Keratinocyte (primary cell): ENCODE measurements at regions not wholly inside any gene's neighbourhood (a gene's known extent, or its start where the extent isn't known, plus 50 kb on each side); places are given as distances from the start of the nearest gene placed in this dataset.

Experiments
- DNase-seq: peaks from one replicate; pipeline ENCODE4 v3.0.0-alpha.2; 2011; ENCODE audit warnings: low read depth, missing footprints, low spot score
- FAIRE-seq: peaks from 2 replicates; lab custom pipeline; 2011; peaks lifted over from hg19 to GRCh38; lab: Jason Lieb, UNC
- H2AFZ ChIP-seq: 2 replicates; pipeline ENCODE4 v1.6.0; 2012; ENCODE audit warnings: low read length, control low read depth, inconsistent platforms; ENCODE audit not compliant: control insufficient read depth
- H3K27ac ChIP-seq: 2 replicates; pipeline ENCODE4 v1.5.1; 2011; ENCODE audit warnings: low read length; ENCODE audit not compliant: control insufficient read depth, insufficient read depth
- H3K27me3 ChIP-seq: 3 replicates; pipeline ENCODE4 v1.6.0; 2011; ENCODE audit warnings: low read length; ENCODE audit not compliant: control insufficient read depth, insufficient read depth; ENCODE audit errors: extremely low read depth
- H3K36me3 ChIP-seq, 2 experiments: 2 replicates in 1 of 2; 3 replicates in 1 of 2; pipeline ENCODE4 v1.5.1; 2011; ENCODE audit warnings: low read length in 2 of 2, mild to moderate bottlenecking in 1 of 2; ENCODE audit not compliant: control insufficient read depth in 2 of 2, insufficient read depth in 2 of 2; ENCODE audit errors: extremely low read depth in 1 of 2
- H3K4me1 ChIP-seq: 3 replicates; pipeline ENCODE4 v1.5.1; 2011; ENCODE audit warnings: low read length; ENCODE audit not compliant: control insufficient read depth, insufficient read depth; ENCODE audit errors: extremely low read depth
- H3K4me2 ChIP-seq: 3 replicates; pipeline ENCODE4 v1.6.0; 2011; ENCODE audit warnings: low read depth, low read length; ENCODE audit not compliant: control insufficient read depth, insufficient read depth; ENCODE audit errors: extremely low read depth
- H3K4me3 ChIP-seq, 3 experiments: fragments of 200-600 bp in 1 of 3; sonication (generic) in 1 of 3; 2 replicates in 2 of 3; 3 replicates in 1 of 3; pipeline ENCODE4 v1.5.1; 2011 to 2016; ENCODE audit warnings: low read length in 3 of 3, mild to moderate bottlenecking in 3 of 3, control low read depth in 2 of 3, inconsistent platforms in 1 of 3, low read depth in 1 of 3, mixed read lengths in 1 of 3, mixed run types in 1 of 3, moderate library complexity in 1 of 3; ENCODE audit not compliant: control insufficient read depth in 2 of 3, insufficient read depth in 2 of 3; ENCODE audit errors: extremely low read depth in 1 of 3
- H3K79me2 ChIP-seq: 2 replicates; pipeline ENCODE4 v1.6.0; 2012; ENCODE audit warnings: low read length; ENCODE audit not compliant: control insufficient read depth, insufficient read depth
- H3K9ac ChIP-seq: 3 replicates; pipeline ENCODE4 v1.6.0; 2011; ENCODE audit warnings: low read length; ENCODE audit not compliant: control insufficient read depth, insufficient read depth; ENCODE audit errors: extremely low read depth
- H3K9me1 ChIP-seq: 3 replicates; pipeline ENCODE4 v1.6.0; 2011; ENCODE audit warnings: low read length; ENCODE audit not compliant: control insufficient read depth, insufficient read depth; ENCODE audit errors: extremely low read depth
- H3K9me3 ChIP-seq: 2 replicates; pipeline ENCODE4 v1.5.1; 2012; ENCODE audit warnings: low read depth, low read length; ENCODE audit not compliant: control insufficient read depth
- H4K20me1 ChIP-seq: 3 replicates; pipeline ENCODE4 v1.6.0; 2011; ENCODE audit warnings: low read length; ENCODE audit not compliant: control insufficient read depth, insufficient read depth; ENCODE audit errors: extremely low read depth
- CTCF ChIP-seq, 3 experiments: IDR thresholded peaks in 1 of 3; conservative IDR thresholded peaks in 1 of 3; optimal IDR thresholded peaks in 1 of 3; 2 replicates in 2 of 3; 3 replicates in 1 of 3; pipeline versions ENCODE3 to v1.5.1; 2011; ENCODE audit warnings: low read length in 3 of 3, mild to moderate bottlenecking in 3 of 3, moderate library complexity in 2 of 3, control low read depth in 1 of 3, inconsistent platforms in 1 of 3; ENCODE audit not compliant: insufficient read depth in 2 of 3; ENCODE audit errors: extremely low read depth in 1 of 3
- EZH2 ChIP-seq: IDR thresholded peaks from one replicate; pipeline ENCODE4 v1.6.1; 2012; ENCODE audit warnings: inconsistent platforms, mild to moderate bottlenecking, low read length, moderate library complexity
- dilution Hi-C: fragments of 300-500 bp; cut with MboI; formaldehyde crosslinking; loops from one replicate; pipeline ENCODE4 v1.7.0; 2020; ENCODE audit warnings: low sequenced_read_pairs; ENCODE audit not compliant: extremely low pct_ligation_motif_present

- H3K4me2 ChIP-seq = no peak overlapping the region
Observed at GRCh38 chr3:101081999-101082398, 88.8 kb upstream of the ABI3BP start.

GRCh38 chr3:101081446-101081845 lies 88.2 kb upstream of the ABI3BP start:
- no peak for TF ChIP-seq EZH2
- TF ChIP-seq CTCF (optimal IDR thresholded peaks at IDR 0.05 in 1 of 3, IDR thresholded peaks at IDR 0.05 in 1 of 3, conservative IDR thresholded peaks at IDR 0.05 in 1 of 3; ENCODE audit: extremely low read depth in 1 of 3, insufficient read depth in 2 of 3, low read length in 3 of 3) = no peak
- no peaks in the 10 kb centered on the region for H3K9me1 ChIP-seq
- no peak overlapping the region for H2AFZ ChIP-seq
- H3K27ac ChIP-seq = no peak overlapping the region
- no peaks in the 10 kb centered on the region for H3K9me3 ChIP-seq
- no peaks in the 10 kb centered on the region for H3K79me2 ChIP-seq
- no peak overlapping the region for H3K4me2 ChIP-seq
- no peaks in the 10 kb centered on the region for H3K36me3 ChIP-seq
- DNase-seq (no peak), FAIRE-seq (no peak)
- H4K20me1 ChIP-seq = no peaks in the 10 kb centered on the region
- H3K4me3 ChIP-seq = no peak overlapping the region
- no peaks in the 10 kb centered on the region for H3K4me1 ChIP-seq
- no peaks in the 10 kb centered on the region for H3K27me3 ChIP-seq
- dilution Hi-C loops = no loop called here
- no peak overlapping the region for H3K9ac ChIP-seq

More at GRCh38 chr3:101081999-101082398, 88.8 kb upstream of the ABI3BP start:
- no peaks in the 10 kb centered on the region for H3K9me1 ChIP-seq
- no peak overlapping the region for H3K9ac ChIP-seq
- no peaks in the 10 kb centered on the region for H3K4me1 ChIP-seq
- H4K20me1 ChIP-seq = no peaks in the 10 kb centered on the region
- FAIRE-seq = no peak
- no peak for DNase-seq
- H3K27ac ChIP-seq = no peak overlapping the region
- H2AFZ ChIP-seq = no peak overlapping the region
- H3K27me3 ChIP-seq = no peaks in the 10 kb centered on the region
- no peak overlapping the region for H3K4me3 ChIP-seq
- TF ChIP-seq EZH2 (no peak), CTCF (optimal IDR thresholded peaks at IDR 0.05 in 1 of 3, IDR thresholded peaks at IDR 0.05 in 1 of 3, conservative IDR thresholded peaks at IDR 0.05 in 1 of 3; ENCODE audit: extremely low read depth in 1 of 3, insufficient read depth in 2 of 3, low read length in 3 of 3) (no peak)
- H3K9me3 ChIP-seq = no peaks in the 10 kb centered on the region
- H3K36me3 ChIP-seq = no peaks in the 10 kb centered on the region
- no peaks in the 10 kb centered on the region for H3K79me2 ChIP-seq
- dilution Hi-C loops = no loop called here
